ENCODE measurements at regions not wholly inside any gene's neighbourhood (a gene's known extent, or its start where the extent isn't known, plus 50 kb on each side); places are given as distances from the start of the nearest gene placed in this dataset.

- no peak overlapping the region for H3K4me3 ChIP-seq (ENCODE audit: low read depth, low read length)
- TF ChIP-seq ZNF175 (tag by site-specific recombination; IDR thresholded peaks at IDR 0.05) = no peak
- TF ChIP-seq PRDM2 (tag by site-specific recombination; IDR thresholded peaks at IDR 0.05; ENCODE audit: borderline replicate concordance) = no peak
- TF ChIP-seq ZNF362 (tag by site-specific recombination; IDR thresholded peaks at IDR 0.05) = no peak
- TF ChIP-seq ZNF626 (tag by site-specific recombination; IDR thresholded peaks at IDR 0.05) = no peak
- no peak for TF ChIP-seq ZNF610 (tag by site-specific recombination; IDR thresholded peaks at IDR 0.05; ENCODE audit: borderline replicate concordance)
- TF ChIP-seq PRDM4 (tag by site-specific recombination; IDR thresholded peaks at IDR 0.05) = no peak
- TF ChIP-seq ZNF214 (tag by site-specific recombination; IDR thresholded peaks at IDR 0.05; ENCODE audit: borderline replicate concordance) = no peak
- no peak for TF ChIP-seq ZNF184 (tag by site-specific recombination; IDR thresholded peaks at IDR 0.05)
- no peak for TF ChIP-seq ZNF623 (tag by site-specific recombination; IDR thresholded peaks at IDR 0.05)
- TF ChIP-seq, protein P1, sequence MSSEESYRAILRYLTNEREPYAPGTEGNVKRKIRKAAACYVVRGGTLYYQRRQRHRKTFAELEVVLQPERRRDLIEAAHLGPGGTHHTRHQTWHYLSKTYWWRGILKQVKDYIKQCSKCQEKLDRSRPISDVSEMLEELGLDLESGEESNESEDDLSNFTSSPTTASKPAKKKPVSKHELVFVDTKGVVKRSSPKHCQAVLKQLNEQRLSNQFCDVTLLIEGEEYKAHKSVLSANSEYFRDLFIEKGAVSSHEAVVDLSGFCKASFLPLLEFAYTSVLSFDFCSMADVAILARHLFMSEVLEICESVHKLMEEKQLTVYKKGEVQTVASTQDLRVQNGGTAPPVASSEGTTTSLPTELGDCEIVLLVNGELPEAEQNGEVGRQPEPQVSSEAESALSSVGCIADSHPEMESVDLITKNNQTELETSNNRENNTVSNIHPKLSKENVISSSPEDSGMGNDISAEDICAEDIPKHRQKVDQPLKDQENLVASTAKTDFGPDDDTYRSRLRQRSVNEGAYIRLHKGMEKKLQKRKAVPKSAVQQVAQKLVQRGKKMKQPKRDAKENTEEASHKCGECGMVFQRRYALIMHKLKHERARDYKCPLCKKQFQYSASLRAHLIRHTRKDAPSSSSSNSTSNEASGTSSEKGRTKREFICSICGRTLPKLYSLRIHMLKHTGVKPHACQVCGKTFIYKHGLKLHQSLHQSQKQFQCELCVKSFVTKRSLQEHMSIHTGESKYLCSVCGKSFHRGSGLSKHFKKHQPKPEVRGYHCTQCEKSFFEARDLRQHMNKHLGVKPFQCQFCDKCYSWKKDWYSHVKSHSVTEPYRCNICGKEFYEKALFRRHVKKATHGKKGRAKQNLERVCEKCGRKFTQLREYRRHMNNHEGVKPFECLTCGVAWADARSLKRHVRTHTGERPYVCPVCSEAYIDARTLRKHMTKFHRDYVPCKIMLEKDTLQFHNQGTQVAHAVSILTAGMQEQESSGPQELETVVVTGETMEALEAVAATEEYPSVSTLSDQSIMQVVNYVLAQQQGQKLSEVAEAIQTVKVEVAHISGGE (tag by site-specific recombination; conservative IDR thresholded peaks at IDR 0.05; ENCODE audit: low read depth) = no peak
- no peak for TF ChIP-seq HOXD13 (CRISPR knock-in tag; IDR thresholded peaks at IDR 0.05; ENCODE audit: borderline replicate concordance)
- TF ChIP-seq ZXDB (tag by site-specific recombination; IDR thresholded peaks at IDR 0.05) = no peak
- TF ChIP-seq KLF1 (tag by site-specific recombination; IDR thresholded peaks at IDR 0.05) = no peak
- no peak for TF ChIP-seq ZNF26 (tag by site-specific recombination; IDR thresholded peaks at IDR 0.05)
- no peak for TF ChIP-seq BCL11B (tag by site-specific recombination; IDR thresholded peaks at IDR 0.05; ENCODE audit: low read depth)
- no peak for TF ChIP-seq ZNF138 (tag by site-specific recombination; IDR thresholded peaks at IDR 0.05; ENCODE audit: borderline replicate concordance)
- 0 out of 2 replicates have a peak, but pooled peaks cover 3% of the 10 kb centered on the region for H3K4me1 ChIP-seq (ENCODE audit: control insufficient read depth, insufficient read depth, low read length)
- H3K36me3 ChIP-seq (ENCODE audit: control insufficient read depth in 2 of 2, insufficient read depth in 1 of 2, low read length in 2 of 2) = no peaks in the 10 kb centered on the region
- H3K9me3 ChIP-seq (ENCODE audit: control insufficient read depth, insufficient read depth, low read depth, low read length) = no peaks in the 10 kb centered on the region
- POLR2A ChIA-PET = no interaction called here
- CTCF ChIA-PET = interaction anchor here (0.6 kb wide), 2 partner anchors 9 to 11 kb away, joined by 3 read pairs; no protein-coding TSS in a partner anchor
- no peak overlapping the region for H3K27ac ChIP-seq (ENCODE audit: extremely low read depth, low read depth, low read length)
These were observed 437.4 kb downstream of the EPHA4 start for GRCh38 chr2:221134718-221135117.
